Hematopoietic multipotent progenitor cell treated with erythropoietin and hydrocortisone succinate and interleukin-3 and kit ligand, for 6 days (in vitro differentiated cells): ENCODE measurements at regions not wholly inside any gene's neighbourhood (a gene's known extent, or its start where the extent isn't known, plus 50 kb on each side); places are given as distances from the start of the nearest gene placed in this dataset.

Experiments
- DNase-seq: peaks from one replicate; pipeline ENCODE4 v3.0.0-alpha.2; 2015

DNA sequence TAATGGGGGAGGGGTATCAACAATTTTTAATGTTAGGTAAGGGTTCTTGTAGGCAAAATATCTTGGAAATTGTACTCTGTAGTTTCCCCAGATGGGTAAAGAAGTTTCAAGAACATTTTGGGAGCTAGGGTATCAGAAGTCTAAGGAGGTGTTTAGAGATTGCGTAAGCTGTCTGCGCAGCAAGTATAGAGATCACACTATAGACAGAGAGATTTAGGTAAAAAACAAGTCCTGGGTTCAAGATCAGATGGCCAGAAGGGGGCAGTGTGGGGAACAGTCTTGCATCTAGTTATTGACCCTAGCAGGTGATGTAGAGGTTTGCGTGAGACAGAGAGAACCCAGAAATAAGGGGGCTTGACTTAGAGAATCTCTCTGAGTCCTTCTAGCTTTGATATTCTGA, 80.8 kb downstream of the S1PR1 start:
- DNase-seq, result peak; percentile 7

- DNase-seq, result no peak
These were observed 86.7 kb downstream of the S1PR1 start for GRCh38 chr1:101323535-101323934.

DNA sequence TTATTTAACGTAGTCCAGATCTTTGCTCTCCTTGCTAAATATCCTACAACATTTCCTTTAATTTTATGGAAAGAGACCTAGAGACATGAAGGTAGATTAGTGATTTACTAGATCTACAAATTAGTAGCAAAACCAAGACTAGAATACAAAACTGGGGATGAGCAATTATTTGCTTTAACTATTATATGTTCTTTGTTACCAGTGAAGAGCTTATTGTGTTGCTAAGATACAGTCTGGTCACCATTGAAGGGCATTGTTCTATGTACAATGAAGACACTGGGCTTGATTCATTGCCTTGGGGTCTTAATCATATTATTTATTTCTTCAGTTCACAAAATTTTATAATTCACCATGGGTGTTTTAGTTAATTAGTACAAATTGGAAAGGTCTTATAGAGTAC, 88.3 kb downstream of the S1PR1 start:
- no peak for DNase-seq

DNA sequence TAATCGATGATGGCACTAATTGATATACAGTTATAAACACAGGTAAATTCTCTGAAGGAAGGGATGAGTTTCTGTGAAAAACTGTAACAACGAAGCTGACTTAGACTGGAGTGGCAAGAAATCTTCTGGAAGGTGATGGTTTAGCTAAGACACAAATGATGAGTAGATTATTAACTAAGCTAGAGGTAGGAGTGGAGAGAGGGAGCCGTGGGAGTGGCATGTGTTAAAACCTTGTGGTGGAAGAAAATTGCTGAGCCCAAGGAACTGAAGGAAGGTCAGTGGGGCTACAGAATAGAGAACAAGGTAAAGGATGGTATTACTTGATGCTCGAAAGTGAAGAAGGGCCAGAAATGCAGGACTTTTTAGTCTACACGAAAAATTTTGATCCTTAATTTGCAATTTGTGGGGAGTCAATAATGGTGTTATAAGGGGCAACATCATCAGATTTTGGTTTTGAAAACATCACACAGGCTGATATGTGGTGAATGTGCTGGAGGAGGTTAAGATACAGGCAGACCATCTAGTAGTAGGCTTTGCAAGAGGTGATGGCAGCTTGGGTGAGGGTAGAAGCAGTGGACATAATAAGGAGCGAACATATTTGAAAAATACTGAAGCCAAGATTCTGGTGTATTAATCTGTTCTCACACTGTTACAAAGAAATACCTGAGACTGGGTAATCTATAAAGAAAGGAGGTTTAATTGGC, 93.8 kb downstream of the S1PR1 start:
- no peak for DNase-seq

DNA sequence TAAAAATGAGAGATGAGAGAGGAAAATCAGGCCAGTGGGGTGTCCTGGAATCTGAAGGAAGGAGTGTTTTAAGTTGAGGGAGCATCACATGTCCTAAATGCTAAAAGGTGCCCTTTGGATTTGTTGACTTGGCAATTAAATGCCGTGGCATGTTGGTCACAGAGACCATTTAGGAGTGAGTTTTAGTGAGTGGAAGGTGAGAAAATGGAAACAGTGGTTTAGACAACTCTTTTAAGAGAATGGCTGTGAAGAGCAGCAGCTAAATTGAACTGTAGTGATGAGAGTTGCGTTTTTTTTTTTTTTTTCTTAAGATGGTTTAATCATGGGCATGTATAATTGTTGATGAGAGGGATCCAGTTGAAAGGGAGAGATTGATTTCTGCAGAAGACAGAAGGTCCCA, 95.0 kb downstream of the S1PR1 start:
- DNase-seq, result no peak

- DNase-seq, result no peak
These were observed 95.8 kb downstream of the S1PR1 start for GRCh38 chr1:101332633-101333032.

GRCh38 chr1:101333186-101333585, 96.4 kb downstream of the S1PR1 start:
- no peak for DNase-seq

- DNase-seq, result no peak
These were observed 101.1 kb downstream of the S1PR1 start for GRCh38 chr1:101337968-101338367.

- DNase-seq, result no peak
These were observed 102.1 kb downstream of the S1PR1 start for GRCh38 chr1:101338714-101339430.

- no peak for DNase-seq
These were observed 107.9 kb downstream of the S1PR1 start for GRCh38 chr1:101344745-101345144.

DNA sequence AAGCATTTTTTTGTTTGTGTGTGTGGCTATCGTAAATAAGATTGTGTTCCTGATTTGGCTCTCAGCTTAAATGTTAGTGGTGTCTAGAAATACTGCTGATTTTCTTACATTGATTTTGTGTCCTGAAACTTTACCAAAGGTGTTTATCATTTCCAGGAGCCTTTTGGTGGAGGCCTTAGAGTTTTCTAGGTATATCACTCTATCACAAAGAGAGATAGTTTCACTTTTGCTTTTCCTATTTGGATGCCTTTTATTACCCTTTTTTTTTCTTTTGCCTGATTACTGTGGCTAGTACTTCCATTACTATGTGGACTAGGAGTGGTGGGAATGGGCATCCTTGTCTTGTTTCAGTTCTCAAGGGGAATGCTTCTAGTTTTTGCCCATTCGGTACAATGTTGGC, 109.6 kb downstream of the S1PR1 start:
- no peak for DNase-seq

DNA sequence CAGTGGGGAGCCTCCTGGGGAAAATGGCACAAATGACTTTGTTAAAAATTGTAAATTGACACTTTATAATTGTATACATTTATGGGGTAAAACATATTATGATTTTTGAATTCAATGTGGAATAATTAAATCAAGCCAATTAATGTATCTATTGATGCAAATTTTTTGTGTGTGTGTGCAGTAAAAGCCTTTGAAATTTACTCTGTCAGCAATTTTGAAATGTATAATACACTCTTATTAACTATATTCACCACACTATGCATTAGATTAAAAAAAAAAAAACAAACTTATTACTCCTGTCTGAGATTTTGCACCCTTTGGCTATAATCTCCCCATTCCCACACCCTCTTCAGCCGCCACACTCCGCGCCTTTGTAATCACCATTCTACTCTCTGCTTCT, 119.2 kb downstream of the S1PR1 start:
- no peak for DNase-seq

- DNase-seq, result no peak
These were observed 120.0 kb downstream of the S1PR1 start for GRCh38 chr1:101356604-101357443.

DNA sequence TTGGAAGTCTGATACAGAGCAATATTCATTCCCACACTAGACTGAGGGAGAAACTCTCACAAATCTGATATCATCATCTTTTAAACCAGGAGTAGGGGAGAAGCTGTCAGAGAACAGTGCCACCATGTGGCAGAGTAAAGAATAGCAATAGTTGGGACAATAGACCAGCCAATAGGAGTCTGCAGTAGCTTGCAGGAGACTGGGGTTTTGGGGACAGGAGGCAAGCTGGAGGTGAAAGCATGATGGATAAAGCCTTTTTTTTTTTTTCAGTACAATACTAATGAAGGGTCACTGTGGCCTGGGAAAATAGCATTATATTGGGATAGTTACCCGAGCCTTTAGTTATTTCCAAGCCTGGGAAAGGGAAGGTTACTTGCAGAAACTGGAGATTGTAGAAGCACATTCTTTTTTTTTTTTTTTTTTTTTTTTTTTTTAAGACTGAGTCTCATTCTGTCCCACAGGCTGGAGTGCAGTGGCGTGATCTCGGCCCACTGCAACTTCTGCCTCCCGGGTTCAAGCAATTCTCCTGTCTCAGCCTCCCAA, 120.7 kb downstream of the S1PR1 start:
- peak; percentile 85 for DNase-seq

GRCh38 chr1:101360506-101360905, 123.7 kb downstream of the S1PR1 start:
- no peak for DNase-seq

- DNase-seq, result no peak
These were observed 127.1 kb downstream of the S1PR1 start for GRCh38 chr1:101363891-101364318.

DNA sequence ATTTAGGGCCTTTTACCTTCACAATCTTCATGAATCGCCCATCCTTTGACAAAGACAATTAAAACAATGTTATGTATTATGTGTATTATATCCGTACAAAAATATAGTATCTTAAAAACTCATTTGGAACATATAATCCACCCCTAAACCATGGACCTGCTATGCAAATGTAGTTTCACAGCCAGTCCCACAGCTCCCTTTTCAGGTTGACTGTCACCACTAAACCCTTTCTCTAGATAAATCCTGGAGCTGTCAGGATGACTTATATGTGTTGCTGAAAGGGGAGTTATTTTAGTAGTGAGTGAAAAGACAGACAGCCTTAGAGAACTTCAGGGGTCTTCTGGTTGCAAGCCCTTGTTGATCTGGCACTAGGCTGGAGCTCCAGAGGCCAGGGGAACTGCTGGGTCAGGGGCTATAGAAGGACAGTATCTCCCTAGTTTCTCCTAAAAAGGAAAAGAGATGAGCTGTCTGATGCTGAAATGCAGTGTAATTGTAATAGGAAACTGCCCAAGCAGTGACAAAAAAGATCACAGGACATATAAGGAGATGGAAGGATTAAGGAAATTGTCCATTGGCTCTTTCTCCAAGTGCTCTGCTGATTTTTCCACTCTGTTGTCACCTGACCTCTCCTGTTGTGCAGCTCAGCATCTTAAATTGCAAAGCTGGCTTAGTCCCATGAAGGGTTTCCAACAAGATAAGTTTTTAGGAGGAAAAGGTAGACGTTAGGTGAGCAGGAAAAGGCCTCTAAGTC, 127.7 kb downstream of the S1PR1 start:
- DNase-seq, result no peak

DNA sequence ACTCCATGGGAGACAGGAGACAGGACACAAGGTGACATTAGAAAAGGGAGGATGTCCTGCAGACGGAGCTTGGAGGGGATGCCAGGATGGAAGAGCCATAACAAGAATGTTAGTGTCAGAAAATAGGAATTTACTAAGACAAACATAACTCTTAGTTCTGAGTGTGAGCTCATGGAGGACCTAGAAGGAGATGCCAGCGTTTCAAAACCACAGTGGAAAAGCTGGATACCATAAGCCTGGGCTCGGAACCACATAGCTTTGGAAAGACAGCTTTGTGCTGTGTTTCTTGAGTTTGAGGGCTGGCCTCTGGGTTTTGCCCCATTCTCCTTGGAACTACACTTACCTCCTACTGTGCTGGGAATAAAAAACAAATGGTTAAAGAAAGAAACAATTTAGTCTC, 128.4 kb downstream of the S1PR1 start:
- no peak for DNase-seq

DNA sequence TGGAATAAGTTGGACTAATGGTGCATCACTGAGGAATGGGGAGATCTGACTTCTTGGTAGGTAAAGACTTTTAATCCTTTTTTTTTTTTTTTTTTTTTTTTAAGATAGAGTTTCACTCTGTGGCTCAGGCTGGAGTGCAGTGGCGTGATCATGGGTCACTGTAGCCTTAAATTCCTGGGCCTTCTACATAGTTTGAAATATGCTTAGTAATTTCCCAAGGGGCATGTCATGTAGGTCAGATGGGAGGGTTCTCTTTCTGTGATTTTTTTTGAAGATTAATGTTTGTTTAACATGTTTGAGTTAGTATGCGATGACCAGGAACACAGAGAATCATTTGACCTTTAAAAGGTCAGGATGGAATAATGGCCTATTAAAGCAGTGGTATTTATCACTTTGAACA, 129.1 kb downstream of the S1PR1 start:
- no peak for DNase-seq

- DNase-seq, result no peak
These were observed 129.8 kb downstream of the S1PR1 start for GRCh38 chr1:101366513-101367215.

DNA sequence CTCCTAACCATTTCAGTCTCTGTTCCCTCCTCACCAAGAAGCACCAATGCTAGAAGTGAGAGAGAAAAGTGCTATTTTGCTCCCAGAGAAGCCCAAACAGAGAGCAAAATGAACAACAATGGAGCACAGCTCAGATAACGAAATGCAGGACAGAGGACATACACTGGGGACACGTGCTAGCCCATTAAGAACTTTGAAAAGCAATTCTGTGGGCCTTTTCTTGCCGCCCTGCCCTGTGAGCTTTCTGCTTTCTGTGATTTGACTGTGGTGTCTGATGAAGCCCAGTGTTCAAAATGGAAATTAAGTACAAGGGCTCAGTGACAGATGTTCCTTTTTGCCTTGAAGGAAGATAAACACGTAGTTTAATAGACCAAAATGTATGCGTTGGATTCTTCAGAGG, 130.8 kb downstream of the S1PR1 start:
- DNase-seq, result no peak

DNA sequence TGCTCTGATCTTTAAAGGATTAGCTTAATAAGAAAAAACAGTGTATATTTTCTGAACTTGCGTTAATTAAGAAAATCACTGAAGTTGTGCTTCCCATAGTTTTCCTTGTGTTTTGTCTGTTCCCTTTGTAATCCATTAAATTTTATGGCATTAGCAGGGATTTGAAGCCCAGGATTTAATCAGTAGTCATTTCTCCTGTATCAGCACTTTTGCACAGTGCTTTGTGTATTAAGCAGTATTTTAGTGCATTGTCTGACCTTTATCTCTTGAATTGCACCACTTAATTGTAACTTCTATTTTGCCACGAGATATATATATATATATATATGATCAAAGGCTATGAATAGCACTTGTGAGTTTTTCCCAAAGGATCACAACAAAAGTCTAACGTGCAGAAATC, 133.7 kb downstream of the S1PR1 start:
- DNase-seq, result no peak
